ENCODE measurements at regions not wholly inside any gene's neighbourhood (a gene's known extent, or its start where the extent isn't known, plus 50 kb on each side); places are given as distances from the start of the nearest gene placed in this dataset.

DNA sequence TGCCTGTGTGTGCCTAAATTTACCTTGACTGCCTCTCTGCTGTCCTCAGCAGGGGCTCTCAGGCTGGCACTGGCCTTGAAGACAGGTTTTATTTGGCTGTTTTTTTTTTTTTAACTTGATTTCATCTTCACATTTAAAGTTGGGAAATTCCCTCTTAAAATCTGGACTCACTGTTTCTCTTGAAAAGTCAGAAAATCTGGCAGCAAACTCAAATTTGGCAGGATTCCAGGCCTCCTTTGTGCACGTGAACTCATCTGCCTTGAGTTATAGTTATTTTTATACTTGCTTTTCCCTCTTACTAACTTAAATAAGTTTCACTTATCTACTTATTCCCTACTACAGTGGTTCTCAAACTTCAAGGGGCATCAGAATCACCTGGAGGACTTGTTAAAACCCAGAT lies 118.4 kb upstream of the MAP3K1 start:
- no peak for TF ChIP-seq POLR2A (IDR thresholded peaks at IDR 0.05; ENCODE audit: low read length)
- TF ChIP-seq GATA1 (IDR thresholded peaks at IDR 0.05; ENCODE audit: low read depth, low read length): no peak

Data from erythroblast (primary cell).